GM12872 (cell line): ENCODE measurements at regions not wholly inside any gene's neighbourhood (a gene's known extent, or its start where the extent isn't known, plus 50 kb on each side); places are given as distances from the start of the nearest gene placed in this dataset.

Experiments used
- CTCF ChIP-seq: IDR thresholded peaks from 3 replicates; pipeline ENCODE4 v1.5.1; 2011; ENCODE audit warnings: low read depth, mild to moderate bottlenecking, low read length, moderate library complexity; ENCODE audit not compliant: insufficient read depth

- no peak for TF ChIP-seq CTCF
These were observed 63.9 kb upstream of the AK4 start for GRCh38 chr1:65084066-65084465.

GRCh38 chr1:65090406-65090805, 57.6 kb upstream of the AK4 start:
- TF ChIP-seq CTCF, result no peak

- TF ChIP-seq CTCF, result no peak
These were observed 55.3 kb upstream of the AK4 start for GRCh38 chr1:65092691-65093090.

GRCh38 chr1:65097076-65097475, 50.9 kb upstream of the AK4 start:
- TF ChIP-seq CTCF, result no peak
